ENCODE measurements at regions not wholly inside any gene's neighbourhood (a gene's known extent, or its start where the extent isn't known, plus 50 kb on each side); places are given as distances from the start of the nearest gene placed in this dataset.

- TF ChIP-seq POLR2A (IDR thresholded peaks at IDR 0.05) (no peak), CTCF (IDR thresholded peaks at IDR 0.05 in 4 of 5, conservative IDR thresholded peaks at IDR 0.05 in 1 of 5) (no peak)
Observed at GRCh38 chr2:864501-865106, 86.0 kb upstream of the SNTG2 start.

Data from gastrocnemius medialis (tissue), 4 donors.